Glutamatergic neuron (in vitro differentiated cells): ENCODE measurements at regions not wholly inside any gene's neighbourhood (a gene's known extent, or its start where the extent isn't known, plus 50 kb on each side); places are given as distances from the start of the nearest gene placed in this dataset.

Experiments used
- DNase-seq: peaks from one replicate; pipeline ENCODE4 v3.0.0; 2022
- H3K27ac Mint-ChIP-seq: one replicate; pipeline ENCODE4 v1.8.0; 2020; ENCODE audit warnings: mild to moderate bottlenecking, mixed read lengths, inconsistent platforms; ENCODE audit not compliant: unreplicated experiment
- H3K27me3 Mint-ChIP-seq: one replicate; pipeline ENCODE4 v1.8.0; 2020; ENCODE audit warnings: mild to moderate bottlenecking, moderate library complexity, mixed read lengths, inconsistent platforms; ENCODE audit not compliant: unreplicated experiment
- H3K36me3 Mint-ChIP-seq: one replicate; pipeline ENCODE4 v1.8.0; 2020; ENCODE audit warnings: mild to moderate bottlenecking, mixed read lengths, inconsistent platforms; ENCODE audit not compliant: unreplicated experiment
- H3K4me1 Mint-ChIP-seq: one replicate; pipeline ENCODE4 v1.8.0; 2020; ENCODE audit warnings: mild to moderate bottlenecking, low read depth, mixed read lengths, inconsistent platforms; ENCODE audit not compliant: unreplicated experiment
- H3K4me3 Mint-ChIP-seq: one replicate; pipeline ENCODE4 v1.8.0; 2020; ENCODE audit warnings: mild to moderate bottlenecking, mixed read lengths, inconsistent platforms; ENCODE audit not compliant: unreplicated experiment
- H3K9me3 Mint-ChIP-seq: one replicate; pipeline ENCODE4 v1.8.0; 2020; ENCODE audit warnings: mild to moderate bottlenecking, moderate library complexity, mixed read lengths, inconsistent platforms; ENCODE audit not compliant: unreplicated experiment
- CTCF ChIP-seq: fragments of 200-600 bp; sonication (generic); IDR thresholded peaks from one replicate; pipeline ENCODE4 v1.5.0; 2021; ENCODE audit not compliant: partially characterized antibody, unreplicated experiment

- Mint-ChIP-seq H3K27me3 (no peaks in the 10 kb centered on the region), H3K4me3 (no peak overlapping the region), H3K9me3 (no peaks in the 10 kb centered on the region), H3K4me1 (no peaks in the 10 kb centered on the region), H3K36me3 (no peaks in the 10 kb centered on the region), H3K27ac (no peak overlapping the region)
- no peak for DNase-seq
- no peak for TF ChIP-seq CTCF
These were observed 532.7 kb downstream of the TDRD15 start for GRCh38 chr2:21656330-21657075.

- no peak for TF ChIP-seq CTCF
- H3K4me3 Mint-ChIP-seq, result no peak overlapping the region
- H3K27me3 Mint-ChIP-seq, result no peaks in the 10 kb centered on the region
These were observed 533.7 kb downstream of the TDRD15 start for GRCh38 chr2:21657445-21657844.

GRCh38 chr2:21658269-21658668 lies 534.5 kb downstream of the TDRD15 start:
- H3K4me1 Mint-ChIP-seq, result no peaks in the 10 kb centered on the region
- H3K27ac Mint-ChIP-seq, result no peak overlapping the region
- no peaks in the 10 kb centered on the region for H3K36me3 Mint-ChIP-seq

More at GRCh38 chr2:21657445-21657844, 533.7 kb downstream of the TDRD15 start:
- no peak for DNase-seq
- Mint-ChIP-seq H3K27ac (no peak overlapping the region), H3K4me1 (no peaks in the 10 kb centered on the region), H3K9me3 (no peaks in the 10 kb centered on the region), H3K36me3 (no peaks in the 10 kb centered on the region)

GRCh38 chr2:21658907-21659477 lies 535.2 kb downstream of the TDRD15 start:
- Mint-ChIP-seq H3K4me1 (no peaks in the 10 kb centered on the region), H3K27ac (no peak overlapping the region), H3K27me3 (no peaks in the 10 kb centered on the region), H3K9me3 (no peaks in the 10 kb centered on the region), H3K36me3 (no peaks in the 10 kb centered on the region), H3K4me3 (no peak overlapping the region)
- no peak for DNase-seq
- no peak for TF ChIP-seq CTCF

More at GRCh38 chr2:21658269-21658668, 534.5 kb downstream of the TDRD15 start:
- no peaks in the 10 kb centered on the region for H3K9me3 Mint-ChIP-seq
- no peak overlapping the region for H3K4me3 Mint-ChIP-seq
- no peak for DNase-seq
- no peak for TF ChIP-seq CTCF
- no peaks in the 10 kb centered on the region for H3K27me3 Mint-ChIP-seq

- TF ChIP-seq CTCF, result no peak
- H3K36me3 Mint-ChIP-seq, result no peaks in the 10 kb centered on the region
- no peak for DNase-seq
- H3K27me3 Mint-ChIP-seq, result no peaks in the 10 kb centered on the region
- no peaks in the 10 kb centered on the region for H3K9me3 Mint-ChIP-seq
- H3K27ac Mint-ChIP-seq, result no peak overlapping the region
- no peaks in the 10 kb centered on the region for H3K4me1 Mint-ChIP-seq
- H3K4me3 Mint-ChIP-seq, result no peak overlapping the region
These were observed 540.3 kb downstream of the TDRD15 start for GRCh38 chr2:21664083-21664482.
